ENCODE measurements at regions not wholly inside any gene's neighbourhood (a gene's known extent, or its start where the extent isn't known, plus 50 kb on each side); places are given as distances from the start of the nearest gene placed in this dataset.

DNA sequence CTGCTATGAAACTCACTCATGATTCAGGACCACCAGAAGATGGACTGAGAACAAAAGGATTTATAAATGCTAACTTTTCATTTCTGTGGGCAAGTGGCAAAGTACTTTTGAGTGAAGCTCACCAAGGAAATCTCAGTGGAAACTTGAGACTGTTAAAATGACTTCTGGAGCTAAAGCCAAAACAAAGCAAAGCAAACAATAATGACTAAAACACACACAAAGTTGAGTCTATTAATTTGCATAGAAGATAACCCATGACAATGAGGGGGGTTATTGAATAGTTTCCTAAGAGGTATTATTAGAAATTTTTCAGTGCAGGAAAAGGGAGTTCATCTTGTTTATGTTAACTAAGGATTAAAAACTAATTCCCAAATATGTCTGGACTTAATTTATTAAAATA lies 612.8 kb upstream of the FAM174A start:
- TF ChIP-seq, protein P1, sequence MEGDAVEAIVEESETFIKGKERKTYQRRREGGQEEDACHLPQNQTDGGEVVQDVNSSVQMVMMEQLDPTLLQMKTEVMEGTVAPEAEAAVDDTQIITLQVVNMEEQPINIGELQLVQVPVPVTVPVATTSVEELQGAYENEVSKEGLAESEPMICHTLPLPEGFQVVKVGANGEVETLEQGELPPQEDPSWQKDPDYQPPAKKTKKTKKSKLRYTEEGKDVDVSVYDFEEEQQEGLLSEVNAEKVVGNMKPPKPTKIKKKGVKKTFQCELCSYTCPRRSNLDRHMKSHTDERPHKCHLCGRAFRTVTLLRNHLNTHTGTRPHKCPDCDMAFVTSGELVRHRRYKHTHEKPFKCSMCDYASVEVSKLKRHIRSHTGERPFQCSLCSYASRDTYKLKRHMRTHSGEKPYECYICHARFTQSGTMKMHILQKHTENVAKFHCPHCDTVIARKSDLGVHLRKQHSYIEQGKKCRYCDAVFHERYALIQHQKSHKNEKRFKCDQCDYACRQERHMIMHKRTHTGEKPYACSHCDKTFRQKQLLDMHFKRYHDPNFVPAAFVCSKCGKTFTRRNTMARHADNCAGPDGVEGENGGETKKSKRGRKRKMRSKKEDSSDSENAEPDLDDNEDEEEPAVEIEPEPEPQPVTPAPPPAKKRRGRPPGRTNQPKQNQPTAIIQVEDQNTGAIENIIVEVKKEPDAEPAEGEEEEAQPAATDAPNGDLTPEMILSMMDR (conservative IDR thresholded peaks at IDR 0.05; ENCODE audit: low read depth, low read length) = no peak
- TF ChIP-seq EZH2 (IDR thresholded peaks at IDR 0.05; ENCODE audit: low read length, unreplicated experiment) = no peak
- no peak for TF ChIP-seq EZH2phosphoT487 (IDR thresholded peaks at IDR 0.05; ENCODE audit: borderline replicate concordance, low read length)

Data from PC-3 (cell line).